Peyer's patch (tissue), 4 donors: ENCODE measurements at regions not wholly inside any gene's neighbourhood (a gene's known extent, or its start where the extent isn't known, plus 50 kb on each side); places are given as distances from the start of the nearest gene placed in this dataset.

ENCODE experiments used
- DNase-seq, 3 donors: peaks; one replicate each; pipeline ENCODE4 v3.0.0-alpha.2; 2017 to 2019
- H3K27ac ChIP-seq, 4 donors: fragments of 200-600 bp; sonication (generic); one replicate each; pipeline ENCODE4 v1.5.1; 2016 to 2019
- H3K27me3 ChIP-seq, 2 donors: fragments of 200-600 bp; sonication (generic); one replicate each; pipeline ENCODE4 v1.5.1; 2019
- H3K36me3 ChIP-seq, 3 donors: fragments of 200-600 bp; sonication (generic); one replicate each; pipeline ENCODE4 v1.5.1; 2016 to 2019
- H3K4me1 ChIP-seq, 4 donors: fragments of 200-600 bp; sonication (generic); one replicate each; pipeline ENCODE4 v1.5.1; 2016 to 2019
- H3K4me3 ChIP-seq, 4 donors: fragments of 200-600 bp; sonication (generic); 1 replicate in 3 of 4; 2 replicates in 1 of 4; pipeline ENCODE4 v1.5.1; 2016 to 2019; ENCODE audit warnings: mild to moderate bottlenecking in 1 of 4
- H3K9me3 ChIP-seq, 4 donors: fragments of 200-600 bp; sonication (generic); one replicate each; pipeline ENCODE4 v1.5.1; 2016 to 2019; ENCODE audit warnings: mild to moderate bottlenecking in 1 of 4
- POLR2A ChIP-seq, 2 donors: fragments of 450-650 bp; IDR thresholded peaks; one replicate each; pipeline ENCODE4 v1.5.1; 2017; ENCODE audit warnings: antibody characterized with exemption in 2 of 2, mild to moderate bottlenecking in 2 of 2, moderate library complexity in 2 of 2
- TF ChIP-seq, protein P1 (sequence below), 6 experiments: fragments of 450-650 bp in 4 of 6; fragments of 200-600 bp in 2 of 6; sonication (generic) in 1 of 6; IDR thresholded peaks; one replicate each; pipeline ENCODE4 v1.5.1; 2017 to 2019; ENCODE audit warnings: antibody characterized with exemption in 6 of 6, mild to moderate bottlenecking in 3 of 6, moderate library complexity in 1 of 6

DNA sequence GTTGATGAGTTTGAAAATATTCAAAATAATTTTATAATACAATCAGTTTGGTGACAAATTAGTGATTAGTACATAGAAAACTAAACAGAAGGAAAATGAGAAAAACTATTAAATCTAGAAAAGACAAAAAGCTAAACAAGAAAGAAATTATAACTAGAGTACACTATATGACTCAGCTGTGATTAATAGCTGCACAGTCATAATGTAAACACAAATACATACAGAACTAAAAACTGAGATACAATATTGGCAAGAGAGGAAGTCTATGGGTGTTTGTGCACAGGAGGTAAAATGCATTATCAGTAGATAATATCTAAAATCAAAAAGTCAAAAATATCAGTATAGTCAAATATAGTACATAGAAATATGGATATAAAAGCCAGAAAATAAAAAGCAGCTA lies 80.7 kb upstream of the PCSK6 start:
- H3K9me3 ChIP-seq, result no peaks in the 10 kb centered on the region
- TF ChIP-seq POLR2A (IDR thresholded peaks at IDR 0.05), result no peak
- TF ChIP-seq, protein P1, sequence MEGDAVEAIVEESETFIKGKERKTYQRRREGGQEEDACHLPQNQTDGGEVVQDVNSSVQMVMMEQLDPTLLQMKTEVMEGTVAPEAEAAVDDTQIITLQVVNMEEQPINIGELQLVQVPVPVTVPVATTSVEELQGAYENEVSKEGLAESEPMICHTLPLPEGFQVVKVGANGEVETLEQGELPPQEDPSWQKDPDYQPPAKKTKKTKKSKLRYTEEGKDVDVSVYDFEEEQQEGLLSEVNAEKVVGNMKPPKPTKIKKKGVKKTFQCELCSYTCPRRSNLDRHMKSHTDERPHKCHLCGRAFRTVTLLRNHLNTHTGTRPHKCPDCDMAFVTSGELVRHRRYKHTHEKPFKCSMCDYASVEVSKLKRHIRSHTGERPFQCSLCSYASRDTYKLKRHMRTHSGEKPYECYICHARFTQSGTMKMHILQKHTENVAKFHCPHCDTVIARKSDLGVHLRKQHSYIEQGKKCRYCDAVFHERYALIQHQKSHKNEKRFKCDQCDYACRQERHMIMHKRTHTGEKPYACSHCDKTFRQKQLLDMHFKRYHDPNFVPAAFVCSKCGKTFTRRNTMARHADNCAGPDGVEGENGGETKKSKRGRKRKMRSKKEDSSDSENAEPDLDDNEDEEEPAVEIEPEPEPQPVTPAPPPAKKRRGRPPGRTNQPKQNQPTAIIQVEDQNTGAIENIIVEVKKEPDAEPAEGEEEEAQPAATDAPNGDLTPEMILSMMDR (IDR thresholded peaks at IDR 0.05), result no peak
- no peaks in the 10 kb centered on the region for H3K36me3 ChIP-seq
- H3K27me3 ChIP-seq, result no peaks in the 10 kb centered on the region
- H3K27ac ChIP-seq, result no peak overlapping the region
- DNase-seq, result no peak
- no peaks in the 10 kb centered on the region for H3K4me1 ChIP-seq
- no peak overlapping the region for H3K4me3 ChIP-seq

DNA sequence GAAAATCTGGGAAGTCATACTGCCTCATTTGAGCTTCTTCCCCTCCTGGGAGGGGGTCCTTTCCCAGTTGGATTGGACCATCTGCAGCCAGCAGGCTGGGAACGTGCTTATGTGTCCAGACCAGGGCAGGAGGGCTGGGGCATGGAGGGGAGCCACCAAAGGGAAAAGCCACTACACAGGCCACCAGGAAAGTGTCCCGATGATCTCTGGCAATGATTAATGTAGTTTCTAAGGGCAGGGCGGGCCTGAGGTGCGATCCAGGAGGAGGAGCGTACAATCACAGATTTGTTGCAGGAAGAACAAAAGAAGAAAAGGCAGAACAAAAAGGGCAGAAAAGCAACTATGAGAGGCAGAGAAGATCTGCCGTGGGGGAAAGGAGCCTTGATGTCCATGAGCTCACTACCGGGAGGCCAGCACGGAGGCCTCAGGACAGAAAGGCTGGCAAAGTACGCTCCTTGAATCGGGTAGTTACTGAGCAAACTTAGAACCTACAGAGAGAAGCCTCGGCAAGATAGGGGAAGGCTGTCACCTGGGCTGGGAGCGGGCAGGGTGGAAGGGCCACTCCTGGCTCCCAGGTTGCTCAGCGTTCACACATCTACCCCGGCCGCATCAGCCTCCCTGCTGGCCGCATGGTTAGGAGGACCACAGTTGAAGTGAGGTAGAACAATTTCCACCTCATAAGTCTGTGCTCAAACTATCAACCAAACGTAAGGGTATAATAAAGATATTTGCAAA lies 79.5 kb upstream of the PCSK6 start:
- Histone ChIP-seq H3K27me3 (no peaks in the 10 kb centered on the region), H3K4me1 (no peaks in the 10 kb centered on the region), H3K27ac (no peak overlapping the region), H3K4me3 (no peak overlapping the region), H3K9me3 (no peaks in the 10 kb centered on the region), H3K36me3 (no peaks in the 10 kb centered on the region)
- DNase-seq, result no peak
- TF ChIP-seq, protein P1 (IDR thresholded peaks at IDR 0.05), result no peak
- TF ChIP-seq POLR2A (IDR thresholded peaks at IDR 0.05), result no peak

DNA sequence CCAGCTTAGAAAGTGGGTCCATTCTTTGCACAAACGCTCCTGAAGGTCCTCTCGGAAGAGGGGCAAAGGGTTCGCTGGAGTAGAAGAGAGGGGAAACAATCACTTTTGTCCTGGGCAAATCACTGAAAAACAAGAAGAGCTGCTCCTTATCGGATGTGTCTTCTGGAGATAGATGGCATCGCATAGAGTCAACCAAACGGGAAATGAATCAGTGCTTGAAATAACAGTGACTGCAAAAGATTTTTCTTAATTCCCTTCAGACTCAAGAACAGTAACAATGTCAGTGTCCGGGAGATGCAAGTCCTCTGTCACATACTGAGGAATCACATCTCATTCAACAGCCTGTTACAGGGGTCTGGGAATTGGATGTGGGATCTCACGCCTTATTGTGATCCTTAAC lies 78.8 kb upstream of the PCSK6 start:
- H3K4me1 ChIP-seq, result no peaks in the 10 kb centered on the region
- H3K27ac ChIP-seq, result no peak overlapping the region
- H3K9me3 ChIP-seq, result no peaks in the 10 kb centered on the region
- H3K36me3 ChIP-seq, result no peaks in the 10 kb centered on the region
- no peak overlapping the region for H3K4me3 ChIP-seq
- no peak for TF ChIP-seq POLR2A (IDR thresholded peaks at IDR 0.05)
- TF ChIP-seq, protein P1 (IDR thresholded peaks at IDR 0.05), result no peak
- no peaks in the 10 kb centered on the region for H3K27me3 ChIP-seq
- DNase-seq, result no peak

DNA sequence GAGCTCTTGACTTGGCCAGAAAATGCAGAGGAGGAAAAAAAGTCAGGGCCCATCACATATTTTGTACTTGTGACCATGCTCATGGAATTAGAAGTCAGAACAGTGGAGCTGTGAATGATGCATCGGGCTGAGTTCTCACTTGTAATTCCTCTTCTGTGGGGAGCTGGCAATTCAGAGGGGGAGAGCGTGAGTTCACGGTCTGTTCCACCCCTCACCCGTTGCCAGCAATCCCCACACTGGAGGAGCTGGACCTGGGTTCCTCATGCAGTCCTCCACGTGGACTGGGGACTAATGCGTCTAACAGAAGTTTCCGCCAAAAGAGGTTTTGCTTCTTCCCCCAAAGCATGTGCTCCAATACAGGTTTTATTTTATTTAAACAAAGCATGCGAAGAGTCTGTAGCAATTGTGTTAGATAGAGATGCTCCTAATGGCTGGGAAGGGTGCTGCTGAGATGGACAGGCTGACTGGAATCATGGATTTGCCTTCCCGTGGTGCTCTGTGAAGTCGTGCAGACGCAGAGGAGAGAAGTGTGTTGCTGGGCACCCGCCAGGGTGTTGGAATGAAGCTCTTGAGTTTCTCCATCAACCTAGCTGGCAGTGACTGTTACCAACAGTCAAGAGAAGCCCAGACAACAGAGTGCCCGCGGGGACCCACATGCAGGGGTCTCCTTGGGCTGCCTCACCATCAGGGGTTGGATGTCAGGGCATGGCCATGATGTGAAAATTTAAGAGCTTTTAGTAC lies 77.4 kb upstream of the PCSK6 start:
- Histone ChIP-seq H3K27me3 (no peaks in the 10 kb centered on the region), H3K9me3 (no peaks in the 10 kb centered on the region), H3K4me3 (no peak overlapping the region), H3K4me1 (no peaks in the 10 kb centered on the region), H3K27ac (no peak overlapping the region), H3K36me3 (no peaks in the 10 kb centered on the region)
- DNase-seq, result no peak
- TF ChIP-seq POLR2A (IDR thresholded peaks at IDR 0.05), result no peak
- TF ChIP-seq, protein P1 (IDR thresholded peaks at IDR 0.05), result no peak

DNA sequence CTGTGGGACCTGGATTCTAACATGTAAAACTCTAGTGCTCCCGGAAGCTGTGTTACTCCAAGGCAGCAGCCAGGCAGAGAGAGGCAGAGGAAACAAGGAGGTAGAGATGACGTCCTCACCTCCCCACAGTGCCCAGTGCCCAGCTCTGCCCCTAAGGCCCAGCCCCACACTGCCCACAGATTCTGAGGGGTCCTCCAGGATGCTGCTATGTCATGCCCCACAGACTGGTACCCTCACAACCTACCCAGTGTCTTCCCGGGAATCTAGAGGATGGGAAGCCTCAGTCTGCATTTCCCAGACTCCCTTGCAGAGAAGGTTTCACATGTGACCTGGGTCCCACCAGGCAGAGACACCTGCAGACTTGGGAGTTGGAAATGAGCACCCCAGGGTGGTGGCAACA lies 75.9 kb upstream of the PCSK6 start:
- TF ChIP-seq, protein P1 (IDR thresholded peaks at IDR 0.05), result no peak
- no peak for TF ChIP-seq POLR2A (IDR thresholded peaks at IDR 0.05)
- Histone ChIP-seq H3K9me3 (no peaks in the 10 kb centered on the region), H3K4me3 (no peak overlapping the region), H3K4me1 (no peaks in the 10 kb centered on the region), H3K27ac (no peak overlapping the region), H3K27me3 (no peaks in the 10 kb centered on the region), H3K36me3 (no peaks in the 10 kb centered on the region)
- no peak for DNase-seq
